ENCODE measurements at regions not wholly inside any gene's neighbourhood (a gene's known extent, or its start where the extent isn't known, plus 50 kb on each side); places are given as distances from the start of the nearest gene placed in this dataset.

- TF ChIP-seq CTCF (IDR thresholded peaks at IDR 0.05; ENCODE audit: poor library complexity) (no peak), EZH2 (IDR thresholded peaks at IDR 0.05; ENCODE audit: borderline replicate concordance) (no peak)
Observed at GRCh38 chr9:71506821-71507220, 261.5 kb downstream of the CEMIP2 start.

Data from hepatocyte (in vitro differentiated cells).